ENCODE measurements at regions not wholly inside any gene's neighbourhood (a gene's known extent, or its start where the extent isn't known, plus 50 kb on each side); places are given as distances from the start of the nearest gene placed in this dataset.
A peak's percentile ranks its signal among the peaks of the same experiment; 100 is the strongest.

- no peaks in the 10 kb centered on the region for H3K27me3 Mint-ChIP-seq
- H3K4me1 Mint-ChIP-seq: peaks cover 7% of the 10 kb centered on the region
- Histone ChIP-seq H3K9ac (ENCODE audit: low read length) (no peak overlapping the region), H3K27ac (ENCODE audit: low read length in 2 of 2) (no peak overlapping the region), H3K79me2 (ENCODE audit: control insufficient read depth, insufficient read depth, low read length) (no peaks in the 10 kb centered on the region), H4K20me1 (ENCODE audit: control insufficient read depth, insufficient read depth, low read length, poor library complexity, severe bottlenecking) (no peaks in the 10 kb centered on the region), H2AFZ (ENCODE audit: insufficient read depth, low read depth, low read length, poor library complexity, severe bottlenecking) (peak overlapping the region; percentile 34), H3K4me2 (replicated peaks; ENCODE audit: low read depth, low read length, poor library complexity, severe bottlenecking) (no peak overlapping the region), H3K4me1 (ENCODE audit: control insufficient read depth in 2 of 2, insufficient read depth in 2 of 2, low read length in 2 of 2) (peaks cover 3 to 4% of the 10 kb centered on the region in 2 donors), H3K9me3 (ENCODE audit: control extremely low read depth in 1 of 3, control insufficient read depth in 2 of 3, insufficient read depth in 1 of 3, low read length in 2 of 3) (no peaks in the 10 kb centered on the region), H3K27me3 (replicated peaks in 1 of 4; ENCODE audit: control extremely low read depth in 1 of 4, control insufficient read depth in 3 of 4, insufficient read depth in 4 of 4, low read length in 3 of 4) (no peaks in the 10 kb centered on the region), H3K36me3 (replicated peaks in 1 of 2; ENCODE audit: control extremely low read depth in 1 of 2, control insufficient read depth in 1 of 2, extremely low read depth in 1 of 2, insufficient read depth in 2 of 2, low read length in 1 of 2) (no peaks in the 10 kb centered on the region), H3K4me3 (ENCODE audit: control extremely low read depth in 1 of 5, extremely low read depth in 1 of 5, insufficient read depth in 1 of 5, low read depth in 2 of 5, low read length in 4 of 5) (no peak overlapping the region)
- DNase-seq: no peak
- TF ChIP-seq EZH2 (IDR thresholded peaks at IDR 0.05; ENCODE audit: borderline replicate concordance, insufficient read depth, low read depth, low read length, poor library complexity, severe bottlenecking): no peak
- no peak for TF ChIP-seq CTCF (IDR thresholded peaks at IDR 0.05)
- no peaks in the 10 kb centered on the region for H3K9me3 Mint-ChIP-seq (ENCODE audit: insufficient read depth)
- no peak overlapping the region for H3K27ac Mint-ChIP-seq
- WGBS (ENCODE audit: insufficient coverage): no CpG with 5 or more reads among the region's 4 CpGs
- ATAC-seq (ENCODE audit: low read depth): no peak
- intact Hi-C loops (cut with micrococcal nuclease): no loop called here
- CTCF ChIA-PET: no interaction called here
- H3K4me3 Mint-ChIP-seq: no peak overlapping the region
- POLR2A ChIA-PET: no interaction called here
Measured at GRCh38 chr9:82115900-82116299, 127.3 kb downstream of the SPATA31D1 start.

- Histone ChIP-seq H3K4me1 (ENCODE audit: control insufficient read depth in 2 of 2, insufficient read depth in 2 of 2, low read length in 2 of 2) (peaks cover 3 to 4% of the 10 kb centered on the region in 2 donors), H3K36me3 (replicated peaks in 1 of 2; ENCODE audit: control extremely low read depth in 1 of 2, control insufficient read depth in 1 of 2, extremely low read depth in 1 of 2, insufficient read depth in 2 of 2, low read length in 1 of 2) (no peaks in the 10 kb centered on the region), H2AFZ (ENCODE audit: insufficient read depth, low read depth, low read length, poor library complexity, severe bottlenecking) (peak overlapping the region; percentile 34), H3K9ac (ENCODE audit: low read length) (no peak overlapping the region), H3K79me2 (ENCODE audit: control insufficient read depth, insufficient read depth, low read length) (no peaks in the 10 kb centered on the region), H3K27ac (ENCODE audit: low read length in 2 of 2) (no peak overlapping the region), H3K4me2 (replicated peaks; ENCODE audit: low read depth, low read length, poor library complexity, severe bottlenecking) (no peak overlapping the region), H3K27me3 (replicated peaks in 1 of 4; ENCODE audit: control extremely low read depth in 1 of 4, control insufficient read depth in 3 of 4, insufficient read depth in 4 of 4, low read length in 3 of 4) (no peaks in the 10 kb centered on the region), H3K9me3 (ENCODE audit: control extremely low read depth in 1 of 3, control insufficient read depth in 2 of 3, insufficient read depth in 1 of 3, low read length in 2 of 3) (no peaks in the 10 kb centered on the region), H4K20me1 (ENCODE audit: control insufficient read depth, insufficient read depth, low read length, poor library complexity, severe bottlenecking) (no peaks in the 10 kb centered on the region), H3K4me3 (ENCODE audit: control extremely low read depth in 1 of 5, extremely low read depth in 1 of 5, insufficient read depth in 1 of 5, low read depth in 2 of 5, low read length in 4 of 5) (no peak overlapping the region)
- Mint-ChIP-seq H3K4me3 (no peak overlapping the region), H3K9me3 (ENCODE audit: insufficient read depth) (no peaks in the 10 kb centered on the region), H3K4me1 (peaks cover 7% of the 10 kb centered on the region), H3K27ac (no peak overlapping the region), H3K27me3 (no peaks in the 10 kb centered on the region)
- ChIA-PET POLR2A (no interaction called here), CTCF (no interaction called here)
- intact Hi-C loops (cut with micrococcal nuclease): no loop called here
- ATAC-seq (ENCODE audit: low read depth): no peak
- DNase-seq: no peak
- TF ChIP-seq EZH2 (IDR thresholded peaks at IDR 0.05; ENCODE audit: borderline replicate concordance, insufficient read depth, low read depth, low read length, poor library complexity, severe bottlenecking) (no peak), CTCF (IDR thresholded peaks at IDR 0.05) (no peak)
- 100% methylated on average over 1 of the region's 3 CpGs for WGBS (ENCODE audit: insufficient coverage)
Measured at GRCh38 chr9:82116556-82116955, 128.0 kb downstream of the SPATA31D1 start.
